D721Med (cell line): ENCODE measurements at regions not wholly inside any gene's neighbourhood (a gene's known extent, or its start where the extent isn't known, plus 50 kb on each side); places are given as distances from the start of the nearest gene placed in this dataset.

Experiments used
- DNase-seq: peaks from one replicate; pipeline ENCODE4 v3.0.0; 2011; ENCODE audit warnings: low spot score; ENCODE audit not compliant: insufficient read length
- FAIRE-seq: peaks from 2 replicates; lab custom pipeline; 2011; peaks lifted over from hg19 to GRCh38; lab: Jason Lieb, UNC
- CTCF ChIP-seq: IDR thresholded peaks from 2 replicates; pipeline ENCODE4 v1.5.1; 2012; ENCODE audit warnings: mild to moderate bottlenecking, control low read depth; ENCODE audit not compliant: insufficient read depth; ENCODE audit errors: missing control alignments

DNA sequence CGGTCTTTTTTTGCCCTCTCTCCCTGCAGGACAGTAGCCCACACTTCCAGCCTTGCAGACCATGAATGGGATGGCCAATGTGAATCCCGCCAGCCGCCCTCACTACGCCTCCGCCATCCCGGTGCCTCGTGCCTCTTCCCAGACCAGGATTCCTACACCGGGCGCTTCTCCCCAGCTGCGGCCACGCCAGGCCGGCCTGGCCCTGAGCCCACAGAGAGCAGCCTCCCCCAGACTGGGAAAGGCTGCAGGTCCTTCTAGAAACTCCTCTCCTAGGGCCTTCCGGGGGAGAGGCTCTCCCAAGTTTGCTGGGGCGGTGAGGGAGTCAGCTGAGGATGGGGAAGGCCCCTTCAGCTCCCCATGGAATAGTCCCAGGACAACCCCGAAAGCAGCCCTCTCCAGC, 83.9 kb downstream of the NAV1 start:
- DNase-seq (no peak), FAIRE-seq (no peak)

DNA sequence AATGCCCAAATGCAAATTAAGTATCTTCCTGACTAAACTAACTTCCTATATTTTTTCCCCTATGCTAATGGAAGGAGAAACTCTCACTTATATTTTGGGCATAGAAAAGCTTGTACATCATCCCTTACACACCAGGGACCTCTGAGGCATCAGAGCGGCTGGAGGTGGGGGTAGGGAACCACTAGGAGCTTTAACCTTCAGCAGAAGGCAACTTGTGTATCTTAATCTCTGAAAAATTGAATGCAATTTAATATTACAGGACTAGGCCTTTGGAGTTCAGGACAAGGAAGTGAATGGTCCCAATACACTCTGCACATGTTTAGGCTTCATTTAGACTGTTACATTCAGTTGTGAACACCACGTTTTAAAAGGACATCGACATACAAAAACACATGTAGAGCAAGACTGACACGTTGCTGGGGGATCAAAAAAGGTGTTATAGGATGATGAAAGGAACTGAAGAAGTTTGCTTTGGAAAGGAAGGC, 85.9 kb downstream of the NAV1 start:
- FAIRE-seq (no peak), DNase-seq (no peak)
- TF ChIP-seq CTCF: no peak

More for the DNA sequence above, 83.9 kb downstream of the NAV1 start:
- no peak for TF ChIP-seq CTCF

GRCh38 chr1:201625226-201625761, 86.4 kb downstream of the NAV1 start:
- no peak for TF ChIP-seq CTCF
- no peak for FAIRE-seq
- no peak for DNase-seq

DNA sequence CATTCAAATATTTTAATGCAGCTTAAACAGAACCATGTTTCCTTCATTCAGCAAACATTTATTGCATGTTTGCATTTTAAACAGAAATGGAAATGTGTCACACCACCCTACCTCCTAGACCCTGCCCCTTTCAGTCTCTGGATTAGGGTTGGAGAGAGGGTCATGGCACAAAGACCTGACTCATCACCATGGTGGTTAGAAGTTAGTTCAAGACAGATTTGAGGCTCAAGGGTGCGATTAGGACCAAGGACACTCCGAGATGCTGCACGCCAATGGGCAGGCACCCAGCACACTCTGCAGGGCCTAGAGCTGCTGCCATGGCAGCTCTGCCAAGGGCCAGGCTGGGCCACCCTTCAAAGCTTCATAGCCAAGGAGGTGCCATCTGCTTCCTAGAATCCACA, 86.9 kb downstream of the NAV1 start:
- no peak for TF ChIP-seq CTCF
- DNase-seq (no peak), FAIRE-seq (no peak)

DNA sequence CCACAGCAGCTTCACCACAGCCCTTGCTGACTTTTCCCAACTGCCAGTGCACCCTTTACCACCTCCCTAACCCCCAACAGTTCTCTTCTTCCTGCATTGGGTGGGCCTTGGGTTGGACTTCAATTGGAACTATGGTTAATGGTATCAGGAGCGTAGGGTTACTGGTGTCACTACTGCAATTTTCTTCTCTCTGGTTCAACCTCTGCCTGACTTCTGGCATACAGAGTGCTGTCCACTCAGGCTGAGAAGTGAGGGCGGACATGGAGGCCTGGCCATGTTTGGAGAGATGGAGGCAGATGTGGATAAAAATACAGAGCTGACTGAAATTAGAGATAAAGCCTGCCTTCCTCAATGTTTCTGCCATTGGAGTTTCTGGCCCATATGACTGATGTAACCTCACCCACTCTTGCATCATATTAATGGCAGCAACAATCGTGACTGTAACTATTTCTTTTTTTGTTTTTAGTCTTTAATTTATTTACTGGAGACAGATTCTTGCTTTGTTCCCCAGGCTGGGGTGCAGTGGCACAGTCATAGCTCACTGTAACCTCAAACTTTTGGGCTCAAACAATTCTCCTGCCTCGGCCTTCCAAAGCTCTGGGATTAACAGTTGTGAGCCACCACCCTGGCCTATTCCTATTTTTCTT, 87.8 kb downstream of the NAV1 start:
- DNase-seq (no peak), FAIRE-seq (no peak)
- TF ChIP-seq CTCF: no peak

GRCh38 chr1:201628490-201628889, 89.6 kb downstream of the NAV1 start:
- DNase-seq (no peak), FAIRE-seq (no peak)
- no peak for TF ChIP-seq CTCF

DNA sequence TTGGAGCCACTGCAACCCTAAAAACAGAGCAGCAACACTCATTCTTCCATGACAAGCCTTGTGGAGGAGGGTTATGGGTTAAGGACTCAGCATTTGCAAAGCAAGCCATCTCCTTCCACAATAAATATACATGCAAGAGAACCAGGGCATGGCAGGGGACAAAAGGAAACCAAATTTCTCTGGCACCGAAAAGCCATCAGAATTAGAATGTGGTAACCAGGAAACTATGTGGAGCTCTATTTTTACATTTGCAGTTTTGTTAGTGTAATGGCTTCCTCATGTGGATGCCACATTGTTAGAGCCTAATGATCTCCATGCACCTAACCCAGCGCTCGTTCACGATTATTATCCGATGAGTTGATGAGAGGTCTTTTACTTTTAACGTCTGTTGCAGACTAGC, 91.7 kb downstream of the NAV1 start:
- no peak for FAIRE-seq
- no peak for DNase-seq
- no peak for TF ChIP-seq CTCF
